ENCODE measurements at regions not wholly inside any gene's neighbourhood (a gene's known extent, or its start where the extent isn't known, plus 50 kb on each side); places are given as distances from the start of the nearest gene placed in this dataset.
A peak's percentile ranks its signal among the peaks of the same experiment; 100 is the strongest.

GRCh38 chr5:10069637-10070313, 179.9 kb downstream of the ATPSCKMT start:
- H3K4me2 ChIP-seq (ENCODE audit: low read depth, low read length) = no peak overlapping the region
- in situ Hi-C loops (cut with HindIII; ENCODE audit: extremely low pct_ligation_motif_present, low pct_unique_long_range_greater_than_20kb) (no loop called here), intact Hi-C loops (cut with micrococcal nuclease; ENCODE audit: unreplicated experiment) (no loop called here)
- DNase-seq (ENCODE audit: low spot score) (no peak), ATAC-seq (no peak), FAIRE-seq (no peak)
- no peak overlapping the region for H3K9ac ChIP-seq (ENCODE audit: insufficient read depth, low read depth, low read length)
- H3K79me2 ChIP-seq (ENCODE audit: insufficient read depth, low read length) = no peaks in the 10 kb centered on the region
- no peak overlapping the region for H3K27ac ChIP-seq (ENCODE audit: extremely low read length, insufficient read depth, low read length)
- H2AFZ ChIP-seq (ENCODE audit: low read length) = no peak overlapping the region
- no peak overlapping the region for H3K4me3 ChIP-seq (replicated peaks in 1 of 3; ENCODE audit: insufficient read depth in 1 of 3, low read depth in 2 of 3, low read length in 3 of 3)
- BruUV-seq (replicated peaks) = no TSS peak
- 7% methylated on average over 4 of the region's 4 CpGs for WGBS (ENCODE audit: low lambda C conversion rate)
- ChIA-PET CTCF (ENCODE audit: low intra/inter-chr PET ratio, low total read pairs) (no interaction called here), POLR2A (no interaction called here)
- H3K27me3 ChIP-seq (ENCODE audit: control insufficient read depth in 1 of 2, insufficient read depth in 2 of 2, low read length in 2 of 2) = peaks cover 0 to 4% of the 10 kb centered on the region in 2 experiments; a peak in 1 of 5 replicates
- no peaks in the 10 kb centered on the region for H4K20me1 ChIP-seq (ENCODE audit: insufficient read depth, low read length)
- TF ChIP-seq MAFK (conservative IDR thresholded peaks at IDR 0.05 in 1 of 2, IDR thresholded peaks at IDR 0.05 in 1 of 2; ENCODE audit: low read length in 2 of 2) = peak in 1 of 2 experiments; percentile 34; a peak in 1 of 4 replicates
- TF ChIP-seq ZNF775 (CRISPR knock-in tag; IDR thresholded peaks at IDR 0.05; ENCODE audit: borderline replicate concordance) = no peak
- H3K4me1 ChIP-seq (ENCODE audit: insufficient read depth, low read length) = no peaks in the 10 kb centered on the region
- no peaks in the 10 kb centered on the region for H3K36me3 ChIP-seq (replicated peaks in 1 of 2; ENCODE audit: control insufficient read depth in 1 of 2, insufficient read depth in 2 of 2, low read length in 2 of 2)
- H3K9me3 ChIP-seq (ENCODE audit: low read length) = no peaks in the 10 kb centered on the region

- no peaks in the 10 kb centered on the region for H4K20me1 ChIP-seq (ENCODE audit: insufficient read depth, low read length)
- ATAC-seq (no peak), FAIRE-seq (no peak), DNase-seq (ENCODE audit: low spot score) (no peak)
- no peak overlapping the region for H3K4me3 ChIP-seq (replicated peaks in 1 of 3; ENCODE audit: insufficient read depth in 1 of 3, low read depth in 2 of 3, low read length in 3 of 3)
- no peak for TF ChIP-seq CCAR2 (optimal IDR thresholded peaks at IDR 0.05; ENCODE audit: low read depth, low read length)
- TF ChIP-seq MXD1 (CRISPR knock-in tag; IDR thresholded peaks at IDR 0.05) = no peak
- no peak for TF ChIP-seq DMAP1 (CRISPR knock-in tag; IDR thresholded peaks at IDR 0.05)
- TF ChIP-seq ETS1 (CRISPR knock-in tag; IDR thresholded peaks at IDR 0.05) = no peak
- no peak for TF ChIP-seq GPN1 (CRISPR knock-in tag; IDR thresholded peaks at IDR 0.05; ENCODE audit: borderline replicate concordance)
- intact Hi-C loops (cut with micrococcal nuclease; ENCODE audit: unreplicated experiment) = no loop called here
- no peak overlapping the region for H3K9ac ChIP-seq (ENCODE audit: insufficient read depth, low read depth, low read length)
- no peak overlapping the region for H3K4me2 ChIP-seq (ENCODE audit: low read depth, low read length)
- H2AFZ ChIP-seq (ENCODE audit: low read length) = no peak overlapping the region
- ChIA-PET CTCF (ENCODE audit: low intra/inter-chr PET ratio, low total read pairs) (no interaction called here), POLR2A (no interaction called here)
- no peaks in the 10 kb centered on the region for H3K4me1 ChIP-seq (ENCODE audit: insufficient read depth, low read length)
- H3K27me3 ChIP-seq (ENCODE audit: control insufficient read depth in 1 of 2, insufficient read depth in 2 of 2, low read length in 2 of 2) = peaks cover 0 to 11% of the 10 kb centered on the region in 2 experiments; a peak in 2 of 5 replicates
- H3K27ac ChIP-seq (ENCODE audit: extremely low read length, insufficient read depth, low read length) = no peak overlapping the region
- no TSS peak for BruUV-seq (replicated peaks)
- WGBS (ENCODE audit: low lambda C conversion rate) = 72% methylated on average over 3 of the region's 34 CpGs
- H3K79me2 ChIP-seq (ENCODE audit: insufficient read depth, low read length) = no peaks in the 10 kb centered on the region
- in situ Hi-C loops (cut with HindIII; ENCODE audit: extremely low pct_ligation_motif_present, low pct_unique_long_range_greater_than_20kb) = no loop called here
- no peaks in the 10 kb centered on the region for H3K36me3 ChIP-seq (replicated peaks in 1 of 2; ENCODE audit: control insufficient read depth in 1 of 2, insufficient read depth in 2 of 2, low read length in 2 of 2)
- H3K9me3 ChIP-seq (ENCODE audit: low read length) = no peaks in the 10 kb centered on the region
Measured at GRCh38 chr5:10065428-10066000, 184.2 kb downstream of the ATPSCKMT start.
